ENCODE measurements at regions not wholly inside any gene's neighbourhood (a gene's known extent, or its start where the extent isn't known, plus 50 kb on each side); places are given as distances from the start of the nearest gene placed in this dataset.

- no peak for TF ChIP-seq CTCF (conservative IDR thresholded peaks at IDR 0.05)
- no peak overlapping the region for H3K27ac ChIP-seq
Observed at GRCh38 chr1:185654199-185654951, 79.8 kb upstream of the HMCN1 start.

- no peak for TF ChIP-seq CTCF (conservative IDR thresholded peaks at IDR 0.05)
- H3K27ac ChIP-seq = no peak overlapping the region
Observed at GRCh38 chr1:185653615-185654014, 80.6 kb upstream of the HMCN1 start.

GRCh38 chr1:185652348-185652747 is 81.8 kb upstream of the HMCN1 start:
- H3K27ac ChIP-seq = no peak overlapping the region
- no peak; the same call in 1 of the 2 replicates for TF ChIP-seq CTCF (conservative IDR thresholded peaks at IDR 0.05)

- no peak for TF ChIP-seq CTCF (conservative IDR thresholded peaks at IDR 0.05)
- H3K27ac ChIP-seq = no peak overlapping the region
Observed at GRCh38 chr1:185650602-185651230, 83.5 kb upstream of the HMCN1 start.

- no peak for TF ChIP-seq CTCF (conservative IDR thresholded peaks at IDR 0.05)
- H3K27ac ChIP-seq = no peak overlapping the region; the same call in 1 of the 2 replicates
Observed at GRCh38 chr1:185648858-185649589, 85.2 kb upstream of the HMCN1 start.

- H3K27ac ChIP-seq = peak overlapping the region; percentile 74
Observed at GRCh38 chr1:185647597-185648267, 86.5 kb upstream of the HMCN1 start.

- TF ChIP-seq CTCF (conservative IDR thresholded peaks at IDR 0.05) = no peak
- H3K27ac ChIP-seq = peak overlapping the region; percentile 74
Observed at GRCh38 chr1:185646202-185646683, 87.9 kb upstream of the HMCN1 start.
